Suprapubic skin (tissue), 4 donors: ENCODE measurements at regions not wholly inside any gene's neighbourhood (a gene's known extent, or its start where the extent isn't known, plus 50 kb on each side); places are given as distances from the start of the nearest gene placed in this dataset.
"Not testable (repeated sequence)": the region's sequence is repeated elsewhere in the genome, so short reads cannot be mapped to it uniquely, and the experiment has no call there.

ENCODE experiments used
- DNase-seq, 2 donors: peaks; one replicate each; pipeline ENCODE4 v3.0.0-alpha.2; 2019; ENCODE audit warnings: low spot score in 2 of 2
- H3K27ac ChIP-seq: fragments of 200-600 bp; sonication (generic); one replicate; pipeline ENCODE4 v1.5.1; 2019
- H3K27me3 ChIP-seq: fragments of 200-600 bp; sonication (generic); one replicate; pipeline ENCODE4 v1.5.1; 2019
- H3K36me3 ChIP-seq: fragments of 200-600 bp; sonication (generic); one replicate; pipeline ENCODE4 v1.5.1; 2019
- H3K4me1 ChIP-seq: fragments of 200-600 bp; sonication (generic); one replicate; pipeline ENCODE4 v1.5.1; 2019
- H3K4me3 ChIP-seq: fragments of 200-600 bp; sonication (generic); one replicate; pipeline ENCODE4 v1.5.1; 2019; ENCODE audit warnings: mild to moderate bottlenecking
- H3K9me3 ChIP-seq: fragments of 200-600 bp; sonication (generic); one replicate; pipeline ENCODE4 v1.5.1; 2019
- CTCF ChIP-seq, 2 donors: fragments of 200-600 bp in 1 of 2; fragments of 450-650 bp in 1 of 2; sonication (generic) in 1 of 2; IDR thresholded peaks; one replicate each; pipeline ENCODE4 v1.5.1; 2016 to 2019; ENCODE audit warnings: antibody characterized with exemption in 2 of 2, mild to moderate bottlenecking in 1 of 2, moderate library complexity in 1 of 2
- EP300 ChIP-seq: sonication (generic); formaldehyde crosslinking; IDR thresholded peaks from one replicate; pipeline ENCODE4 v1.6.1; 2017; ENCODE audit warnings: antibody characterized with exemption
- POLR2A ChIP-seq, 2 donors: fragments of 450-650 bp; IDR thresholded peaks; one replicate each; pipeline ENCODE4 v1.6.1; 2017; ENCODE audit warnings: antibody characterized with exemption in 2 of 2, mild to moderate bottlenecking in 2 of 2, moderate library complexity in 2 of 2
- POLR2AphosphoS5 ChIP-seq, 3 donors: sonication (generic); formaldehyde crosslinking; IDR thresholded peaks; one replicate each; pipeline ENCODE4 v1.6.1; 2017; ENCODE audit warnings: antibody characterized with exemption in 3 of 3
- WGBS: methylation state at CpG from one replicate; pipeline ENCODE4 v1.1.5; 2018; 5-methylcytosine and 5-hydroxymethylcytosine counted together

DNA sequence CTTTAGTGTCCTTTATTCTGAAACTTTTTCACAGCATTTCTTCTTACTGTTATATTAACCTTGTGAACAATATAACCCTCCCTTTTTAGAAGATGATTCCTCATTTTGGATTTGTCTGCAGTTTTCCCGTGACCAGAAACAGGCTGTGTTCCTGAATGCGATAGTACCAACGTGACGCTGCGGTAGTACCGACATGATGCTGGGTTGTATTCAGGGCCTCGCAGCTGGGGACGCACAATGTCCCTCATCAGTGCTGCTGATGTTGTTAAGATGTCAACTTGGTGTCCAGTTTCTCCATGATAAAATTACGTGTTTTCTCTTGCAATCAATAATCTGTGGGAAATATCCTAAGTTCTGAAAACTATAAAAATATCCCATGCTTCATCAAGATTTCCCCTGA is 761.4 kb upstream of the TPTE start:
- H3K4me1 ChIP-seq: no peaks in the 10 kb centered on the region
- no peak for DNase-seq
- H3K27ac ChIP-seq: no peak overlapping the region
- WGBS: 81% methylated on average over 9 of the region's 9 CpGs
- H3K36me3 ChIP-seq: no peaks in the 10 kb centered on the region
- no peak overlapping the region for H3K4me3 ChIP-seq
- no peaks in the 10 kb centered on the region for H3K27me3 ChIP-seq
- peaks cover 48% of the 10 kb centered on the region for H3K9me3 ChIP-seq
- TF ChIP-seq CTCF (IDR thresholded peaks at IDR 0.05): no peak
- no peak for TF ChIP-seq POLR2AphosphoS5 (IDR thresholded peaks at IDR 0.05)
- no peak for TF ChIP-seq EP300
- TF ChIP-seq POLR2A (IDR thresholded peaks at IDR 0.05): no peak

DNA sequence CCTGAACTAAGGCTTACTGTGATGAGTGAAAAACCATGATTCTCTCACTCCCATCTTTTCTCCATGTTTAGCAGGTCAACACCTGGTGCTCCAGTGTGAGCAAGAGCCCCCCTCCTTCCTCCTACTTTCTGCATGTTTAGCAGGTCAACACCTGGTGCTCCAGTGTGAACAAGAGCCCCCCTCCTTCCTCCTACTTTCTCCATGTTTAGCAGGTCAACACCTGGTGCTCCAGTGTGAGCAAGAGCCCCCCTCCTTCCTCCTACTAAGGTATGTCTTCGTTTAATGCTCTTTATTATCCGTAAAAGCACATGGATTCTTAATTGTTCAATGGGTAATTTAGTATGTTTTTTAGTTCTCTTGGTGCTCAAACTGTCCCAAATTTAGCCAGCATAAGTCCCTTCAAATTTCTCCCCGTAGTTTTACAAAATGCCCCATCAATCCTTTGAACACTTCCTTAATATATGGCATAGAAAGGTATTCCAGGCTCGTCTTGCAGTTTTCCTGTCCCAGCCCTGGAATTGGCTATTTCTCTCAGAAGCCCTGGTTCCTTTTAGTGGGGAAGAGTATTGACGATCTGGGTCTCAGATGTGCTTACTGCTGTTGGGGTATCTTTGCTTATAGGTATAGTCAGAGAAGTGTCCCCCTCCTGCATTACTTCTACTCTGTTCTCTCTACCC is 760.8 kb upstream of the TPTE start:
- 63% methylated on average over 5 of the region's 5 CpGs for WGBS
- TF ChIP-seq CTCF (IDR thresholded peaks at IDR 0.05): no peak
- H3K9me3 ChIP-seq: peaks cover 44% of the 10 kb centered on the region
- H3K4me3 ChIP-seq: no peak overlapping the region
- H3K27me3 ChIP-seq: no peaks in the 10 kb centered on the region
- no peak for DNase-seq
- no peak overlapping the region for H3K27ac ChIP-seq
- no peaks in the 10 kb centered on the region for H3K36me3 ChIP-seq
- H3K4me1 ChIP-seq: no peaks in the 10 kb centered on the region

DNA sequence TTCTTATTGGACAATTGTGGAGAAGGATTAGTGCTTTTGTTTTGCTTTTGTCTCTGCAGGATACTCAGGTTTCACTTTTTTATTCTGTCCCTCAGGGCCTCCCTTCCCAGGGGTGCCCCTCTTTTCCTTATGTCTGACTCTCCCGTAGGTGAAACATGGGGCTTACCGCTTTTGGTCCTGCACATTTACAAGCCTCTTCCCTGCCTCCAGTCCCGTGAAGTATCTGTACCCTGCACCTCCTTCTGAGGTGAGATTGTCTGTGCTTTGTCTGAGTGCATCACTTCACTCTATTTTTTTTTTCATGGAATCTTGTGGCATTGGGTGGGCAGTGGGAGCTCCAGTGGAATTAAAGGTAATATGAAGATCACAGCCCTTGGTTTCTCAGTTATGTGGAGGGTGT is 758.1 kb upstream of the TPTE start:
- no peaks in the 10 kb centered on the region for H3K27me3 ChIP-seq
- TF ChIP-seq POLR2AphosphoS5 (IDR thresholded peaks at IDR 0.05) (no peak), POLR2A (IDR thresholded peaks at IDR 0.05) (no peak), CTCF (IDR thresholded peaks at IDR 0.05) (no peak), EP300 (no peak)
- H3K27ac ChIP-seq: no peak overlapping the region
- H3K4me3 ChIP-seq: no peak overlapping the region
- H3K9me3 ChIP-seq: peaks cover 44% of the 10 kb centered on the region
- no peaks in the 10 kb centered on the region for H3K4me1 ChIP-seq
- DNase-seq: no peak
- 67% methylated on average over 3 of the region's 3 CpGs for WGBS
- no peaks in the 10 kb centered on the region for H3K36me3 ChIP-seq

GRCh38 chr21:9763807-9764206 is 757.6 kb upstream of the TPTE start:
- 68% methylated on average over 4 of the region's 4 CpGs for WGBS
- Histone ChIP-seq H3K27me3 (no peaks in the 10 kb centered on the region), H3K4me1 (no peaks in the 10 kb centered on the region), H3K27ac (no peak overlapping the region), H3K36me3 (no peaks in the 10 kb centered on the region), H3K4me3 (no peak overlapping the region), H3K9me3 (peaks cover 46% of the 10 kb centered on the region)
- DNase-seq: no peak
- TF ChIP-seq POLR2AphosphoS5 (IDR thresholded peaks at IDR 0.05): no peak
- no peak for TF ChIP-seq EP300
- TF ChIP-seq POLR2A (IDR thresholded peaks at IDR 0.05): no peak
- TF ChIP-seq CTCF (IDR thresholded peaks at IDR 0.05): no peak

- not testable (repeated sequence) for H3K4me1 ChIP-seq, H3K27ac ChIP-seq, DNase-seq, H3K27me3 ChIP-seq, H3K4me3 ChIP-seq, H3K36me3 ChIP-seq
- H3K9me3 ChIP-seq: peaks cover 46% of the 10 kb centered on the region
- 71% methylated on average over 6 of the region's 6 CpGs for WGBS
Observed at GRCh38 chr21:9764294-9764693, 757.1 kb upstream of the TPTE start.

- peaks cover 53% of the 10 kb centered on the region for H3K9me3 ChIP-seq
- WGBS: 49% methylated on average over 1 of the region's 1 CpG
- not testable (repeated sequence) for DNase-seq, H3K27me3 ChIP-seq, H3K4me1 ChIP-seq, H3K36me3 ChIP-seq, H3K4me3 ChIP-seq, H3K27ac ChIP-seq
Observed at GRCh38 chr21:9765538-9765937, 755.8 kb upstream of the TPTE start.

GRCh38 chr21:9766890-9767591 is 754.3 kb upstream of the TPTE start:
- peaks cover 57% of the 10 kb centered on the region for H3K9me3 ChIP-seq
- H3K27me3 ChIP-seq, H3K4me3 ChIP-seq, H3K4me1 ChIP-seq, H3K36me3 ChIP-seq, H3K27ac ChIP-seq: not testable (repeated sequence)
- 68% methylated on average over 19 of the region's 19 CpGs for WGBS
- DNase-seq: peak in 1 of 2 donors; percentile 78
